Erythroblast (primary cell): ENCODE measurements at regions not wholly inside any gene's neighbourhood (a gene's known extent, or its start where the extent isn't known, plus 50 kb on each side); places are given as distances from the start of the nearest gene placed in this dataset.

ENCODE experiments used
- GATA1 ChIP-seq: IDR thresholded peaks from 2 replicates; pipeline ENCODE4 v1.6.1; 2011; ENCODE audit warnings: low read depth, mild to moderate bottlenecking, control low read depth, low read length, moderate library complexity
- POLR2A ChIP-seq: IDR thresholded peaks from 2 replicates; pipeline ENCODE4 v1.6.1; 2011; ENCODE audit warnings: mild to moderate bottlenecking, low read length

- no peak for TF ChIP-seq POLR2A
- TF ChIP-seq GATA1: no peak
Measured at GRCh38 chr12:111173391-111173790, 195.5 kb downstream of the PHETA1 start.
